ENCODE measurements at regions not wholly inside any gene's neighbourhood (a gene's known extent, or its start where the extent isn't known, plus 50 kb on each side); places are given as distances from the start of the nearest gene placed in this dataset.
A peak's percentile ranks its signal among the peaks of the same experiment; 100 is the strongest.

DNA sequence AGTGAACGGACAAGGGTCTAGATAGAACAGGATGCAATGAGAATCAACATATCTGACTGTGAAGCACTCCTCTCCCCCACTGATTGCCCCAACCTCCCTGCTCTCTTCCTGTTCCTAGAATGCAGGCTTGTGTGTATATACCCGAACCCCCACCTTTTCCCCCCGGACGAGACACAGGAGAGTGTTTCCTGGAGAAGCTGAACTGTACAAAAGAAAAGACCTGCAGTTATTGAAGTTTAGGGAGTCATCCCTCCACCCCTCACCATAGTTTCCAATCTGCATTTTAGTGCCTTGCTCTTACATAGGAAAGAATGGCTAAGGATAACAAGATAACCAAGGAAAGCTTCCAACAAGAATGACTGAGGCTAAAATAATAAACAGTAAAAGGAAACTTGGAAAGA lies 55.5 kb upstream of the PDE10A start:
- peak; percentile 46 for DNase-seq (ENCODE audit: low read depth)
- in situ Hi-C loops (cut with HindIII; ENCODE audit: low sequenced_read_pairs): no loop called here
- TF ChIP-seq, protein P1, sequence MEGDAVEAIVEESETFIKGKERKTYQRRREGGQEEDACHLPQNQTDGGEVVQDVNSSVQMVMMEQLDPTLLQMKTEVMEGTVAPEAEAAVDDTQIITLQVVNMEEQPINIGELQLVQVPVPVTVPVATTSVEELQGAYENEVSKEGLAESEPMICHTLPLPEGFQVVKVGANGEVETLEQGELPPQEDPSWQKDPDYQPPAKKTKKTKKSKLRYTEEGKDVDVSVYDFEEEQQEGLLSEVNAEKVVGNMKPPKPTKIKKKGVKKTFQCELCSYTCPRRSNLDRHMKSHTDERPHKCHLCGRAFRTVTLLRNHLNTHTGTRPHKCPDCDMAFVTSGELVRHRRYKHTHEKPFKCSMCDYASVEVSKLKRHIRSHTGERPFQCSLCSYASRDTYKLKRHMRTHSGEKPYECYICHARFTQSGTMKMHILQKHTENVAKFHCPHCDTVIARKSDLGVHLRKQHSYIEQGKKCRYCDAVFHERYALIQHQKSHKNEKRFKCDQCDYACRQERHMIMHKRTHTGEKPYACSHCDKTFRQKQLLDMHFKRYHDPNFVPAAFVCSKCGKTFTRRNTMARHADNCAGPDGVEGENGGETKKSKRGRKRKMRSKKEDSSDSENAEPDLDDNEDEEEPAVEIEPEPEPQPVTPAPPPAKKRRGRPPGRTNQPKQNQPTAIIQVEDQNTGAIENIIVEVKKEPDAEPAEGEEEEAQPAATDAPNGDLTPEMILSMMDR (IDR thresholded peaks at IDR 0.05; ENCODE audit: low read depth, low read length, missing control alignments): no peak
- H3K4me3 ChIP-seq (ENCODE audit: low read depth, low read length): no peak overlapping the region

- no peak for DNase-seq (ENCODE audit: low read depth)
- TF ChIP-seq, protein P1 (IDR thresholded peaks at IDR 0.05; ENCODE audit: low read depth, low read length, missing control alignments): no peak
- H3K4me3 ChIP-seq (ENCODE audit: low read depth, low read length): no peak overlapping the region
- in situ Hi-C loops (cut with HindIII; ENCODE audit: low sequenced_read_pairs): no loop called here
Observed at GRCh38 chr6:165717732-165718465, 54.9 kb upstream of the PDE10A start.

- H3K4me3 ChIP-seq (ENCODE audit: low read depth, low read length): no peak overlapping the region
- TF ChIP-seq, protein P1 (IDR thresholded peaks at IDR 0.05; ENCODE audit: low read depth, low read length, missing control alignments): no peak
- no peak for DNase-seq (ENCODE audit: low read depth)
- in situ Hi-C loops (cut with HindIII; ENCODE audit: low sequenced_read_pairs): no loop called here
Observed at GRCh38 chr6:165716886-165717285, 53.8 kb upstream of the PDE10A start.

DNA sequence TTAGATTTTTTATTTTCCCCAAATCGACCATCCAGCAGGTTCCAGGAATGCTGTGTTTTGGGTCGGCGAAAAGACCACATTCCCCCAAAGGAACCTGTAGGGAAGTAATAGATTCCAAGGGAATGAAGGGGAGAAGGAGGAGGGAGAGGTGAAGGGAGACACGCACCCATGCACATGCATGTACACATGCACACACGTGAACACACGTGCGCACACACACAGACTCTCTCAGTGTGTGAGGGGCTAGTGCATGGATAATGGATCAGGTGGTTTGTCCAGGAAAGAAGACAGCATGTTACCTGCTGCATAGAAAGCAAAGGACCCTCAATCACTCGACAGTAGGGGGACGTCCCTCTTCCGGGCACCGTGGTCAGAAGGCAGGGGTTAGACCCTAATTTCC lies 52.4 kb upstream of the PDE10A start:
- TF ChIP-seq, protein P1 (IDR thresholded peaks at IDR 0.05; ENCODE audit: low read depth, low read length, missing control alignments): no peak
- in situ Hi-C loops (cut with HindIII; ENCODE audit: low sequenced_read_pairs): no loop called here
- DNase-seq (ENCODE audit: low read depth): no peak
- H3K4me3 ChIP-seq (ENCODE audit: low read depth, low read length): no peak overlapping the region

- DNase-seq (ENCODE audit: low read depth): no peak
- in situ Hi-C loops (cut with HindIII; ENCODE audit: low sequenced_read_pairs): no loop called here
- TF ChIP-seq, protein P1 (IDR thresholded peaks at IDR 0.05; ENCODE audit: low read depth, low read length, missing control alignments): no peak
- H3K4me3 ChIP-seq (ENCODE audit: low read depth, low read length): no peak overlapping the region
Observed at GRCh38 chr6:165714907-165715306, 51.9 kb upstream of the PDE10A start.

GRCh38 chr6:165713845-165714466 lies 50.9 kb upstream of the PDE10A start:
- TF ChIP-seq, protein P1 (IDR thresholded peaks at IDR 0.05; ENCODE audit: low read depth, low read length, missing control alignments): no peak
- no peak overlapping the region for H3K4me3 ChIP-seq (ENCODE audit: low read depth, low read length)
- DNase-seq (ENCODE audit: low read depth): no peak
- in situ Hi-C loops (cut with HindIII; ENCODE audit: low sequenced_read_pairs): no loop called here
